SKM-1 (cell line): ENCODE measurements at regions not wholly inside any gene's neighbourhood (a gene's known extent, or its start where the extent isn't known, plus 50 kb on each side); places are given as distances from the start of the nearest gene placed in this dataset.

Experiments used
- DNase-seq: peaks from one replicate; lab custom pipeline; 2025; ENCODE audit not compliant: unreplicated experiment; lab: John Stamatoyannopoulos, UW

- DNase-seq = no peak
These were observed 152.1 kb upstream of the SLC24A2 start for GRCh38 chr9:19940811-19941535.

- DNase-seq = no peak
These were observed 151.0 kb upstream of the SLC24A2 start for GRCh38 chr9:19939734-19940278.

- no peak for DNase-seq
These were observed 150.3 kb upstream of the SLC24A2 start for GRCh38 chr9:19938990-19939733.

GRCh38 chr9:19937121-19937520 is 148.3 kb upstream of the SLC24A2 start:
- DNase-seq = no peak

GRCh38 chr9:19936598-19936997 is 147.8 kb upstream of the SLC24A2 start:
- DNase-seq = no peak

GRCh38 chr9:19935422-19935821 is 146.6 kb upstream of the SLC24A2 start:
- no peak for DNase-seq

GRCh38 chr9:19934301-19934871 is 145.5 kb upstream of the SLC24A2 start:
- DNase-seq = no peak

- DNase-seq = peak; percentile 19
These were observed 142.5 kb upstream of the SLC24A2 start for GRCh38 chr9:19931098-19931890.

- no peak for DNase-seq
These were observed 138.7 kb upstream of the SLC24A2 start for GRCh38 chr9:19927560-19927959.

- DNase-seq = no peak
These were observed 137.9 kb upstream of the SLC24A2 start for GRCh38 chr9:19926774-19927173.

GRCh38 chr9:19925674-19926503 is 137.1 kb upstream of the SLC24A2 start:
- DNase-seq = peak; percentile 79

GRCh38 chr9:19924080-19924479 is 135.2 kb upstream of the SLC24A2 start:
- no peak for DNase-seq

- no peak for DNase-seq
These were observed 133.8 kb upstream of the SLC24A2 start for GRCh38 chr9:19922476-19923118.

GRCh38 chr9:19920401-19920800 is 131.6 kb upstream of the SLC24A2 start:
- DNase-seq = no peak

GRCh38 chr9:19918630-19919029 is 129.8 kb upstream of the SLC24A2 start:
- DNase-seq = no peak

- DNase-seq = no peak
These were observed 125.2 kb upstream of the SLC24A2 start for GRCh38 chr9:19914044-19914443.

- no peak for DNase-seq
These were observed 124.3 kb upstream of the SLC24A2 start for GRCh38 chr9:19913151-19913550.

- DNase-seq = no peak
These were observed 114.2 kb upstream of the SLC24A2 start for GRCh38 chr9:19903076-19903475.

GRCh38 chr9:19901586-19901985 is 112.7 kb upstream of the SLC24A2 start:
- no peak for DNase-seq

- no peak for DNase-seq
These were observed 107.3 kb upstream of the SLC24A2 start for GRCh38 chr9:19896161-19896560.
